ENCODE measurements at regions not wholly inside any gene's neighbourhood (a gene's known extent, or its start where the extent isn't known, plus 50 kb on each side); places are given as distances from the start of the nearest gene placed in this dataset.

- ATAC-seq (ENCODE audit: low read depth) (no peak), DNase-seq (no peak)
- TF ChIP-seq EZH2 (IDR thresholded peaks at IDR 0.05; ENCODE audit: borderline replicate concordance, insufficient read depth, low read depth, low read length, poor library complexity, severe bottlenecking) (no peak), CTCF (IDR thresholded peaks at IDR 0.05) (no peak)
- H3K27me3 ChIP-seq (replicated peaks in 1 of 4; ENCODE audit: control extremely low read depth in 1 of 4, control insufficient read depth in 3 of 4, insufficient read depth in 4 of 4, low read length in 3 of 4): no peaks in the 10 kb centered on the region
- ChIA-PET POLR2A (no interaction called here), CTCF (no interaction called here)
- H3K27me3 Mint-ChIP-seq: peaks cover 6% of the 10 kb centered on the region
- H3K27ac Mint-ChIP-seq: no peak overlapping the region
- H3K4me1 ChIP-seq (ENCODE audit: control insufficient read depth in 2 of 2, insufficient read depth in 2 of 2, low read length in 2 of 2): no peaks in the 10 kb centered on the region
- no peaks in the 10 kb centered on the region for H3K79me2 ChIP-seq (ENCODE audit: control insufficient read depth, insufficient read depth, low read length)
- no peak overlapping the region for H2AFZ ChIP-seq (ENCODE audit: insufficient read depth, low read depth, low read length, poor library complexity, severe bottlenecking)
- peaks cover 0 to 2% (median 0%) of the 10 kb centered on the region in 3 donors for H3K9me3 ChIP-seq (ENCODE audit: control extremely low read depth in 1 of 3, control insufficient read depth in 2 of 3, insufficient read depth in 1 of 3, low read length in 2 of 3)
- H3K9me3 Mint-ChIP-seq (ENCODE audit: insufficient read depth): no peaks in the 10 kb centered on the region
- WGBS (ENCODE audit: insufficient coverage): 71% methylated on average over 4 of the region's 4 CpGs
- no peaks in the 10 kb centered on the region for H3K36me3 ChIP-seq (replicated peaks in 1 of 2; ENCODE audit: control extremely low read depth in 1 of 2, control insufficient read depth in 1 of 2, extremely low read depth in 1 of 2, insufficient read depth in 2 of 2, low read length in 1 of 2)
- H3K9ac ChIP-seq (ENCODE audit: low read length): no peak overlapping the region
- no peak overlapping the region for H3K4me2 ChIP-seq (replicated peaks; ENCODE audit: low read depth, low read length, poor library complexity, severe bottlenecking)
- intact Hi-C loops (cut with micrococcal nuclease): no loop called here
- H3K27ac ChIP-seq (ENCODE audit: low read length in 2 of 2): no peak overlapping the region
- H3K4me3 ChIP-seq (ENCODE audit: control extremely low read depth in 1 of 5, extremely low read depth in 1 of 5, insufficient read depth in 1 of 5, low read depth in 2 of 5, low read length in 4 of 5): no peak overlapping the region
- no peaks in the 10 kb centered on the region for H4K20me1 ChIP-seq (ENCODE audit: control insufficient read depth, insufficient read depth, low read length, poor library complexity, severe bottlenecking)
- H3K4me3 Mint-ChIP-seq: no peak overlapping the region
- no peaks in the 10 kb centered on the region for H3K4me1 Mint-ChIP-seq
Observed at GRCh38 chr2:143852759-143853158, 667.2 kb downstream of the ZEB2 start.

GRCh38 chr2:143850084-143850483 lies 669.8 kb downstream of the ZEB2 start:
- no peaks in the 10 kb centered on the region for H3K79me2 ChIP-seq (ENCODE audit: control insufficient read depth, insufficient read depth, low read length)
- no peak overlapping the region for H3K4me3 ChIP-seq (ENCODE audit: control extremely low read depth in 1 of 5, extremely low read depth in 1 of 5, insufficient read depth in 1 of 5, low read depth in 2 of 5, low read length in 4 of 5)
- H3K4me2 ChIP-seq (replicated peaks; ENCODE audit: low read depth, low read length, poor library complexity, severe bottlenecking): no peak overlapping the region
- Mint-ChIP-seq H3K4me1 (no peaks in the 10 kb centered on the region), H3K27ac (no peak overlapping the region), H3K9me3 (ENCODE audit: insufficient read depth) (no peaks in the 10 kb centered on the region), H3K27me3 (peaks cover 10% of the 10 kb centered on the region), H3K4me3 (no peak overlapping the region)
- H3K9me3 ChIP-seq (ENCODE audit: control extremely low read depth in 1 of 3, control insufficient read depth in 2 of 3, insufficient read depth in 1 of 3, low read length in 2 of 3): no peaks in the 10 kb centered on the region
- ChIA-PET CTCF (no interaction called here), POLR2A (no interaction called here)
- WGBS (ENCODE audit: insufficient coverage): no CpG with 5 or more reads among the region's 3 CpGs
- H3K9ac ChIP-seq (ENCODE audit: low read length): no peak overlapping the region
- intact Hi-C loops (cut with micrococcal nuclease): no loop called here
- no peaks in the 10 kb centered on the region for H3K4me1 ChIP-seq (ENCODE audit: control insufficient read depth in 2 of 2, insufficient read depth in 2 of 2, low read length in 2 of 2)
- H3K27me3 ChIP-seq (replicated peaks in 1 of 4; ENCODE audit: control extremely low read depth in 1 of 4, control insufficient read depth in 3 of 4, insufficient read depth in 4 of 4, low read length in 3 of 4): no peaks in the 10 kb centered on the region
- no peak overlapping the region for H2AFZ ChIP-seq (ENCODE audit: insufficient read depth, low read depth, low read length, poor library complexity, severe bottlenecking)
- no peaks in the 10 kb centered on the region for H3K36me3 ChIP-seq (replicated peaks in 1 of 2; ENCODE audit: control extremely low read depth in 1 of 2, control insufficient read depth in 1 of 2, extremely low read depth in 1 of 2, insufficient read depth in 2 of 2, low read length in 1 of 2)
- H3K27ac ChIP-seq (ENCODE audit: low read length in 2 of 2): no peak overlapping the region
- no peak for ATAC-seq (ENCODE audit: low read depth)
- no peaks in the 10 kb centered on the region for H4K20me1 ChIP-seq (ENCODE audit: control insufficient read depth, insufficient read depth, low read length, poor library complexity, severe bottlenecking)
- no peak for TF ChIP-seq EZH2 (IDR thresholded peaks at IDR 0.05; ENCODE audit: borderline replicate concordance, insufficient read depth, low read depth, low read length, poor library complexity, severe bottlenecking)
- DNase-seq: no peak
